C4-2B (cell line): ENCODE measurements at regions not wholly inside any gene's neighbourhood (a gene's known extent, or its start where the extent isn't known, plus 50 kb on each side); places are given as distances from the start of the nearest gene placed in this dataset.

Experiments used
- H3K27ac ChIP-seq: fragments of 450-650 bp; 2 replicates; pipeline ENCODE4 v1.5.1; 2017
- CTCF ChIP-seq: fragments of 450-650 bp; conservative IDR thresholded peaks from 2 replicates; pipeline ENCODE4 v1.5.1; 2017; ENCODE audit warnings: mild to moderate bottlenecking
- ZFX ChIP-seq: fragments of 450-650 bp; IDR thresholded peaks from 2 replicates; pipeline ENCODE4 v1.6.1; 2017

- TF ChIP-seq ZFX: no peak
- TF ChIP-seq CTCF: no peak
- no peak overlapping the region for H3K27ac ChIP-seq
Measured at GRCh38 chr17:53454337-53454736, 368.4 kb upstream of the KIF2B start.

GRCh38 chr17:53449324-53449723 lies 373.4 kb upstream of the KIF2B start:
- H3K27ac ChIP-seq: no peak overlapping the region
- TF ChIP-seq CTCF (no peak), ZFX (no peak)

- H3K27ac ChIP-seq: no peak overlapping the region
- no peak for TF ChIP-seq CTCF
- no peak for TF ChIP-seq ZFX
Measured at GRCh38 chr17:53428913-53429312, 393.8 kb upstream of the KIF2B start.

- TF ChIP-seq ZFX (no peak), CTCF (no peak)
- no peak overlapping the region for H3K27ac ChIP-seq
Measured at GRCh38 chr17:53426505-53426904, 396.2 kb upstream of the KIF2B start.

GRCh38 chr17:53420035-53420641 lies 402.6 kb upstream of the KIF2B start:
- TF ChIP-seq ZFX: no peak
- H3K27ac ChIP-seq: no peak overlapping the region

- H3K27ac ChIP-seq: no peak overlapping the region
- TF ChIP-seq ZFX: no peak
- no peak for TF ChIP-seq CTCF
Measured at GRCh38 chr17:53409588-53409987, 413.1 kb upstream of the KIF2B start.

- H3K27ac ChIP-seq: no peak overlapping the region
- TF ChIP-seq ZFX (no peak), CTCF (no peak)
Measured at GRCh38 chr17:53406907-53407306, 415.8 kb upstream of the KIF2B start.

- no peak for TF ChIP-seq ZFX
- no peak for TF ChIP-seq CTCF
- no peak overlapping the region for H3K27ac ChIP-seq
Measured at GRCh38 chr17:53391197-53391596, 431.5 kb upstream of the KIF2B start.
